ENCODE measurements at regions not wholly inside any gene's neighbourhood (a gene's known extent, or its start where the extent isn't known, plus 50 kb on each side); places are given as distances from the start of the nearest gene placed in this dataset.

GRCh38 chr3:79976466-79976865 is 208.7 kb upstream of the ROBO1 start:
- no peak for TF ChIP-seq CTCF (IDR thresholded peaks at IDR 0.05)
- TF ChIP-seq POLR2A (IDR thresholded peaks at IDR 0.05), result no peak
